AG09309 (cell line): ENCODE measurements at regions not wholly inside any gene's neighbourhood (a gene's known extent, or its start where the extent isn't known, plus 50 kb on each side); places are given as distances from the start of the nearest gene placed in this dataset.

ENCODE experiments used
- DNase-seq: peaks from one replicate; pipeline ENCODE4 v3.0.0-alpha.2; 2010; ENCODE audit warnings: low read depth
- H3K4me3 ChIP-seq: 2 replicates; pipeline ENCODE4 v1.5.1; 2011; ENCODE audit warnings: mild to moderate bottlenecking, low read depth, low read length, moderate library complexity; ENCODE audit not compliant: control insufficient read depth
- CTCF ChIP-seq: IDR thresholded peaks from 2 replicates; pipeline ENCODE4 v1.5.1; 2011; ENCODE audit warnings: mild to moderate bottlenecking, low read depth, low read length, inconsistent platforms; ENCODE audit not compliant: insufficient read depth, control insufficient read depth; ENCODE audit errors: missing control alignments

DNA sequence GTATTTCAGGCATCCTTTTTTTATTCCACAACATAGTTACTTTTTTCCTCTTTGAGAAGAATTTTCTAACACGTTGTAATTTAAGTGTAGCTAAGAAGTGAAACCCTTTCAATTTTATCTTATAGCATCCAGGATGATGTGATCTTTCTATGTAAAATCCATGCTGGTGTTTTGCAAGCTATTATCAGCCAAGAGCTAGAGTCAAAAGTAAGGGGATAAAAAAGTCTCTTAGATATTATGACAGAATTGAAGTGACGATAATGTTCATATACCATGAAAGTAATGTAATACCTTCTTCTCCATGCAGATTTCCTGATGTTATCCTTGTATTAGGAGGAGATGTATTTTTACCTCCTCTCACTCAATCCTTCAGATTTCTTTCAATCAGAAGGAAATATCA, 64.2 kb upstream of the MBL2 start:
- H3K4me3 ChIP-seq: no peak overlapping the region
- TF ChIP-seq CTCF: no peak
- DNase-seq: no peak
